PFSK-1 (cell line): ENCODE measurements at regions not wholly inside any gene's neighbourhood (a gene's known extent, or its start where the extent isn't known, plus 50 kb on each side); places are given as distances from the start of the nearest gene placed in this dataset.

Experiments used
- FOXP2 ChIP-seq: optimal IDR thresholded peaks from 2 replicates; pipeline ENCODE3; 2011; ENCODE audit warnings: borderline replicate concordance, control low read depth, inconsistent platforms; ENCODE audit not compliant: insufficient read depth; ENCODE audit errors: extremely low read length, extremely low read depth
- POLR2AphosphoS5 ChIP-seq: IDR thresholded peaks from 2 replicates; pipeline ENCODE4 v1.6.1; 2012; ENCODE audit warnings: low read depth, mild to moderate bottlenecking, control low read depth, low read length, moderate library complexity
- REST ChIP-seq, 2 experiments: IDR thresholded peaks; 2 replicates each; pipeline versions ENCODE4 v1.6.1 to v1.8.0; 2011 to 2012; ENCODE audit warnings: low read depth in 2 of 2, low read length in 2 of 2, control low read depth in 1 of 2, inconsistent platforms in 1 of 2, mild to moderate bottlenecking in 1 of 2, moderate library complexity in 1 of 2; ENCODE audit not compliant: insufficient read depth in 1 of 2
- TAF1 ChIP-seq: IDR thresholded peaks from 2 replicates; pipeline ENCODE4 v1.6.1; 2012; ENCODE audit warnings: low read length, control low read depth, borderline replicate concordance; ENCODE audit not compliant: insufficient read depth

DNA sequence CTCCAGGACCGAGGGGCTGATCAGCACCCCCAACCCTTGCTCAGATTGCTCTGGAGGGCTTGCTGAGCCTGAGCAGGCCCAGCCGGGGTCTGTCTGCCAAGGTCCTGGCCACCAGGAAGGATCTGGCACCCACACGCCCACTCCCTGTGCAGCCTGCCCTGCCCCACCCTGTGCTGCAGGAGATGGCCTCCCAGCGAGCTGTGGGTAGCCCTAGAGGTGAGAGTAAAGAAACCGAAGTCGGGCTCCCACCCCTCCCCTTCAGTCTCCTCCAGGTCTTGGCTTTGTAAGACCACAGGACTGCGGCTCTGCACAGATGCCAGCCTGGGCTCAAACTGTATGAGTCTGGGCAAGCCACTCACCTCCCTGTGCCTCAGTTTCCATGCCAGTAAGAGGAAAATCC, 307.8 kb downstream of the BCL11B start:
- TF ChIP-seq TAF1 (no peak), POLR2AphosphoS5 (no peak), REST (IDR thresholded peaks at IDR 0.05; ENCODE audit: insufficient read depth in 1 of 2, low read depth in 2 of 2, low read length in 2 of 2) (no peak), FOXP2 (no peak)
